Osteocyte (in vitro differentiated cells): ENCODE measurements at regions not wholly inside any gene's neighbourhood (a gene's known extent, or its start where the extent isn't known, plus 50 kb on each side); places are given as distances from the start of the nearest gene placed in this dataset.
A peak's percentile ranks its signal among the peaks of the same experiment; 100 is the strongest.

Source experiments
- DNase-seq: peaks from one replicate; pipeline ENCODE4 v3.0.0; 2021; ENCODE audit warnings: mixed read lengths; ENCODE audit not compliant: unreplicated experiment; ENCODE audit errors: extremely low spot score
- H3K27ac Mint-ChIP-seq: one replicate; pipeline ENCODE4 v1.8.0; 2021; ENCODE audit warnings: mild to moderate bottlenecking, mixed read lengths; ENCODE audit not compliant: unreplicated experiment
- H3K27me3 Mint-ChIP-seq: one replicate; pipeline ENCODE4 v1.8.0; 2021; ENCODE audit warnings: mixed read lengths; ENCODE audit not compliant: unreplicated experiment
- H3K36me3 Mint-ChIP-seq: one replicate; pipeline ENCODE4 v1.8.0; 2021; ENCODE audit warnings: mixed read lengths; ENCODE audit not compliant: unreplicated experiment
- H3K4me1 Mint-ChIP-seq: one replicate; pipeline ENCODE4 v1.8.0; 2021; ENCODE audit warnings: mixed read lengths; ENCODE audit not compliant: unreplicated experiment
- H3K4me3 Mint-ChIP-seq: one replicate; pipeline ENCODE4 v1.8.0; 2021; ENCODE audit warnings: mild to moderate bottlenecking, moderate library complexity, mixed read lengths; ENCODE audit not compliant: unreplicated experiment
- H3K9me3 Mint-ChIP-seq: one replicate; pipeline ENCODE4 v1.8.0; 2021; ENCODE audit warnings: mixed read lengths; ENCODE audit not compliant: unreplicated experiment
- TF ChIP-seq, protein P1 (sequence below): fragments of 200-600 bp; sonication (generic); IDR thresholded peaks from 2 replicates; pipeline ENCODE4 v1.5.0; 2021; ENCODE audit warnings: antibody characterized with exemption, mild to moderate bottlenecking, moderate library complexity

DNA sequence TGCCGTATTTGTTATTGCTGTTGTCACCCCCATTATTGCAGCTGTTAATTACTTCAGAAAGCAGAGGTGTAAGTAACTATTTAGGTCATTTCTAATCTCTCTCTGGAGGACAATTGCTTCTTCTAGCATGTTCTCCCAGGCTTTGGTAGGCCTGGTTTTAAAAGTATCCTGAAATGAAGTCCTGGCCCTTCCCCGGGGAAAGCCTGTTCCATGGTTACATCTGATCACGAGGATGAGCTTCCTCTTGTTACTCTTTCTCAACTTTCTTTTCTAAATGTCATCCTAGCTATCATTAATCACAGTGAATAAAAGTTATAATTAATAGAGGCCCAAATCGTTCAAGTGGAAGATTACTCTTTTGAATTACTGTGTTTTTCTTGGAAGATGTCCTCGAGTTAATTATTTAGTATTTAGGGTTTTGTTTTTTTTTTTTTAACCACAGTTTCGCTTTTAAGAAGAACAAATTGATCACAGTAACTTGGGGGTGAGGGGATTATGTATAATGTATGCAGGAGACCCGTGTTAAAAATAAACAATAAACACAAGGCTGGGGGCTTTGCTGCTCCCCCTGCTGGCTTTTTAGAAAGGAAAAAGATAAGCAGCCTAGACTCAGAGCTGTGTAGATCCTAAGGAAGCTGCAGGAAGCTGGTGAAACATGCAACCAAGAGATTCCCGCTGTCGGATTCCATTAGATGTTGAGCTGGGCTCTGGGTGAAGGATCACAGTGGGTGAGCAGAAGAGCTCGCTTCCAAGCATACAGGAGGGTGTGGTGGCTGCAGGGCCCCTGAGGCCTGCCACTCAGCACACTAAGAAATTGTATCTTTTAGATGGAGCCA, 420.1 kb downstream of the FUT8 start:
- H3K27me3 Mint-ChIP-seq = peaks cover 25% of the 10 kb centered on the region
- H3K9me3 Mint-ChIP-seq = no peaks in the 10 kb centered on the region
- TF ChIP-seq, protein P1, sequence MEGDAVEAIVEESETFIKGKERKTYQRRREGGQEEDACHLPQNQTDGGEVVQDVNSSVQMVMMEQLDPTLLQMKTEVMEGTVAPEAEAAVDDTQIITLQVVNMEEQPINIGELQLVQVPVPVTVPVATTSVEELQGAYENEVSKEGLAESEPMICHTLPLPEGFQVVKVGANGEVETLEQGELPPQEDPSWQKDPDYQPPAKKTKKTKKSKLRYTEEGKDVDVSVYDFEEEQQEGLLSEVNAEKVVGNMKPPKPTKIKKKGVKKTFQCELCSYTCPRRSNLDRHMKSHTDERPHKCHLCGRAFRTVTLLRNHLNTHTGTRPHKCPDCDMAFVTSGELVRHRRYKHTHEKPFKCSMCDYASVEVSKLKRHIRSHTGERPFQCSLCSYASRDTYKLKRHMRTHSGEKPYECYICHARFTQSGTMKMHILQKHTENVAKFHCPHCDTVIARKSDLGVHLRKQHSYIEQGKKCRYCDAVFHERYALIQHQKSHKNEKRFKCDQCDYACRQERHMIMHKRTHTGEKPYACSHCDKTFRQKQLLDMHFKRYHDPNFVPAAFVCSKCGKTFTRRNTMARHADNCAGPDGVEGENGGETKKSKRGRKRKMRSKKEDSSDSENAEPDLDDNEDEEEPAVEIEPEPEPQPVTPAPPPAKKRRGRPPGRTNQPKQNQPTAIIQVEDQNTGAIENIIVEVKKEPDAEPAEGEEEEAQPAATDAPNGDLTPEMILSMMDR = peak; percentile 50
- no peaks in the 10 kb centered on the region for H3K36me3 Mint-ChIP-seq
- DNase-seq = no peak
- H3K27ac Mint-ChIP-seq = no peak overlapping the region
- H3K4me3 Mint-ChIP-seq = no peak overlapping the region
- H3K4me1 Mint-ChIP-seq = peaks cover 8% of the 10 kb centered on the region

DNA sequence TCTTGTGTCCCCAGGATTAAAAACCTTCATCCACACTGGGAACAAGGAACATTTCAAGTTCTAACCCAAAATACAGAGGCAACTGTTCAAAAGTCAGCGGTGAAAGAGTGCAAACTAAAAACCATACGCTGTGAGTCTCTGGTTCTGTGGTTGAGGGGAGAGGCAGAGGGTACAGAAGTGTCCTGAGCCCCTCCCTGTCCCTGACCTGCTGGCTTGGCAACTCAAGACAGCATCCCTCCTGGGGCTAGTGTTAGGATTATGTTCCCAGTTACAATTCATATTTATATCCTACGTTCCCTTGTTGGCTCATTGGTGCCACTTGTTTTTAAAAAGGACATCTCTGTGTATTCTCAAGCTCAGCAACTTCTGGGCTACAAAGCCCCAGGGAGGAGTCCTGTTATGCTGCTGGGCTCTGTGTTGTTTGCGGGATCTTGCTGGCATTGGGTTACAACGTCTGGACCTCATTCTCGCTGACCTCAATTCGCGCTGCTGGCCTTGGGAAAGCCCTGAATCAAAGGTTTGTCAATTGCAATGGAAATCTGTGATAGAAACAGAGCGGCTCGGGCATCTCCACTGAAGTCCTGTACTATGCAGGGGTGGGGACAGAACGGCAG, 420.8 kb downstream of the FUT8 start:
- TF ChIP-seq, protein P1 = no peak
- H3K4me3 Mint-ChIP-seq = no peak overlapping the region
- peaks cover 20% of the 10 kb centered on the region for H3K27me3 Mint-ChIP-seq
- no peak for DNase-seq
- no peak overlapping the region for H3K27ac Mint-ChIP-seq
- H3K4me1 Mint-ChIP-seq = peaks cover 8% of the 10 kb centered on the region
- no peaks in the 10 kb centered on the region for H3K9me3 Mint-ChIP-seq
- no peaks in the 10 kb centered on the region for H3K36me3 Mint-ChIP-seq

GRCh38 chr14:65834051-65834450, 421.5 kb downstream of the FUT8 start:
- no peak overlapping the region for H3K27ac Mint-ChIP-seq

GRCh38 chr14:65834812-65835211, 422.3 kb downstream of the FUT8 start:
- Mint-ChIP-seq H3K4me3 (no peak overlapping the region), H3K9me3 (no peaks in the 10 kb centered on the region), H3K27ac (no peak overlapping the region), H3K4me1 (peaks cover 8% of the 10 kb centered on the region), H3K27me3 (peaks cover 12% of the 10 kb centered on the region), H3K36me3 (no peaks in the 10 kb centered on the region)
- no peak for DNase-seq
- TF ChIP-seq, protein P1 = no peak

More at GRCh38 chr14:65834051-65834450, 421.5 kb downstream of the FUT8 start:
- no peak overlapping the region for H3K4me3 Mint-ChIP-seq
- TF ChIP-seq, protein P1 = no peak
- H3K9me3 Mint-ChIP-seq = no peaks in the 10 kb centered on the region
- peaks cover 17% of the 10 kb centered on the region for H3K27me3 Mint-ChIP-seq
- no peaks in the 10 kb centered on the region for H3K36me3 Mint-ChIP-seq
- DNase-seq = no peak
- H3K4me1 Mint-ChIP-seq = peaks cover 8% of the 10 kb centered on the region

- TF ChIP-seq, protein P1 = no peak
- Mint-ChIP-seq H3K27me3 (peaks cover 6% of the 10 kb centered on the region), H3K4me3 (no peak overlapping the region), H3K4me1 (peaks cover 8% of the 10 kb centered on the region), H3K36me3 (no peaks in the 10 kb centered on the region), H3K9me3 (no peaks in the 10 kb centered on the region), H3K27ac (no peak overlapping the region)
- no peak for DNase-seq
Measured at GRCh38 chr14:65835501-65835900, 423.0 kb downstream of the FUT8 start.
